ENCODE measurements at regions not wholly inside any gene's neighbourhood (a gene's known extent, or its start where the extent isn't known, plus 50 kb on each side); places are given as distances from the start of the nearest gene placed in this dataset.

DNA sequence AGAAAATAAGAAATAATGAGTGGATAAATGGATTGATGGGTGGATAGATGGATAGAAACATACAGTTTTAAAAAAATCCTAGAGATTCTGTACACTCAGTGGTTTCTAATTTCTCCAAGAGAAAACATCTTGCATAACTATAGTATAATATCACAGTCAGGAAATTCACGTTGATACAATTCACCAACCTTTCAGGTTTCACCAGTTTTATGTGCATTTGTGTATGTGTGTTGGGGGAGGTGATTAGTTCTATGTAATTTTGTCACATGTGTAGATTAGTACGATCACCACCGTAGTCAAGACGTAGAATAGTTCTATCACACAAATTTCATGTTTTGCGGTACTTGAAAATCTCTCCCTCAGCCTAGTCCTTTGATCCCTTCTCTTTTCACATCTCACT lies 288.2 kb upstream of the LRATD1 start:
- Histone ChIP-seq H4K20me1 (ENCODE audit: control insufficient read depth, insufficient read depth, low read length, poor library complexity, severe bottlenecking) (no peaks in the 10 kb centered on the region), H3K27me3 (replicated peaks in 1 of 4; ENCODE audit: control extremely low read depth in 1 of 4, control insufficient read depth in 3 of 4, insufficient read depth in 4 of 4, low read length in 3 of 4) (no peaks in the 10 kb centered on the region), H3K79me2 (ENCODE audit: control insufficient read depth, insufficient read depth, low read length) (no peaks in the 10 kb centered on the region), H2AFZ (ENCODE audit: insufficient read depth, low read depth, low read length, poor library complexity, severe bottlenecking) (no peak overlapping the region), H3K4me2 (replicated peaks; ENCODE audit: low read depth, low read length, poor library complexity, severe bottlenecking) (no peak overlapping the region), H3K9me3 (ENCODE audit: control extremely low read depth in 1 of 3, control insufficient read depth in 2 of 3, insufficient read depth in 1 of 3, low read length in 2 of 3) (peaks cover 0 to 15% (median 0%) of the 10 kb centered on the region in 3 donors), H3K36me3 (replicated peaks in 1 of 2; ENCODE audit: control extremely low read depth in 1 of 2, control insufficient read depth in 1 of 2, extremely low read depth in 1 of 2, insufficient read depth in 2 of 2, low read length in 1 of 2) (no peaks in the 10 kb centered on the region), H3K4me1 (ENCODE audit: control insufficient read depth in 2 of 2, insufficient read depth in 2 of 2, low read length in 2 of 2) (no peaks in the 10 kb centered on the region), H3K9ac (ENCODE audit: low read length) (no peak overlapping the region), H3K4me3 (ENCODE audit: control extremely low read depth in 1 of 5, extremely low read depth in 1 of 5, insufficient read depth in 1 of 5, low read depth in 2 of 5, low read length in 4 of 5) (no peak overlapping the region), H3K27ac (ENCODE audit: low read length in 2 of 2) (no peak overlapping the region)
- CTCF ChIA-PET: no interaction called here
- no peaks in the 10 kb centered on the region for H3K4me1 Mint-ChIP-seq
- no peaks in the 10 kb centered on the region for H3K27me3 Mint-ChIP-seq
- no peak for TF ChIP-seq EZH2 (IDR thresholded peaks at IDR 0.05; ENCODE audit: borderline replicate concordance, insufficient read depth, low read depth, low read length, poor library complexity, severe bottlenecking)
- TF ChIP-seq, protein P1, sequence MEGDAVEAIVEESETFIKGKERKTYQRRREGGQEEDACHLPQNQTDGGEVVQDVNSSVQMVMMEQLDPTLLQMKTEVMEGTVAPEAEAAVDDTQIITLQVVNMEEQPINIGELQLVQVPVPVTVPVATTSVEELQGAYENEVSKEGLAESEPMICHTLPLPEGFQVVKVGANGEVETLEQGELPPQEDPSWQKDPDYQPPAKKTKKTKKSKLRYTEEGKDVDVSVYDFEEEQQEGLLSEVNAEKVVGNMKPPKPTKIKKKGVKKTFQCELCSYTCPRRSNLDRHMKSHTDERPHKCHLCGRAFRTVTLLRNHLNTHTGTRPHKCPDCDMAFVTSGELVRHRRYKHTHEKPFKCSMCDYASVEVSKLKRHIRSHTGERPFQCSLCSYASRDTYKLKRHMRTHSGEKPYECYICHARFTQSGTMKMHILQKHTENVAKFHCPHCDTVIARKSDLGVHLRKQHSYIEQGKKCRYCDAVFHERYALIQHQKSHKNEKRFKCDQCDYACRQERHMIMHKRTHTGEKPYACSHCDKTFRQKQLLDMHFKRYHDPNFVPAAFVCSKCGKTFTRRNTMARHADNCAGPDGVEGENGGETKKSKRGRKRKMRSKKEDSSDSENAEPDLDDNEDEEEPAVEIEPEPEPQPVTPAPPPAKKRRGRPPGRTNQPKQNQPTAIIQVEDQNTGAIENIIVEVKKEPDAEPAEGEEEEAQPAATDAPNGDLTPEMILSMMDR (IDR thresholded peaks at IDR 0.05): no peak
- POLR2A ChIA-PET: no interaction called here
- peaks cover 4% of the 10 kb centered on the region for H3K9me3 Mint-ChIP-seq (ENCODE audit: insufficient read depth)
- H3K4me3 Mint-ChIP-seq: no peak overlapping the region
- intact Hi-C loops (cut with micrococcal nuclease): no loop called here
- WGBS (ENCODE audit: insufficient coverage): 100% methylated on average over 3 of the region's 5 CpGs
- no peak overlapping the region for H3K27ac Mint-ChIP-seq
- ATAC-seq (ENCODE audit: low read depth): no peak
- DNase-seq: no peak

DNA sequence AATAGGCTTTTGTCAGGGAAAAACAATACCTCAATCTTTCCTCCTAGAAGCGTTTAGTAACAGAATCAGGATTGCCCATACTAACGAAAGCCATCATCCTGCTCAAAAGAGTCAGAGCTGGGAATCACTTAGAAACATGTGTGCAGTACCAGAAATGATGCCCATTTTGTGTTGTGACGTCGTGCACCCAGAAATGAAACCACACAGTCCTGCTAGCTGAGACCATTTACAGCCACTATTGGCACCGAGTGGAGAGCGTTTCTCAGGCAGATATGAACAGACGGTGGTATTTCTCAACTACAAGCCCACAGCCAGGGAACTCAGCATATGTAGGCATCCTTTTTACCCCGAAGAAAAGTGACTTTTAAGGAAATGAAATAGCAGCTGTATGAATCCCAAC lies 284.3 kb upstream of the LRATD1 start:
- intact Hi-C loops (cut with micrococcal nuclease): no loop called here
- peaks cover 0 to 2% (median 0%) of the 10 kb centered on the region in 3 donors for H3K9me3 ChIP-seq (ENCODE audit: control extremely low read depth in 1 of 3, control insufficient read depth in 2 of 3, insufficient read depth in 1 of 3, low read length in 2 of 3)
- H3K27me3 Mint-ChIP-seq: no peaks in the 10 kb centered on the region
- H3K4me3 ChIP-seq (ENCODE audit: control extremely low read depth in 1 of 5, extremely low read depth in 1 of 5, insufficient read depth in 1 of 5, low read depth in 2 of 5, low read length in 4 of 5): no peak overlapping the region
- no peak overlapping the region for H3K4me3 Mint-ChIP-seq
- H4K20me1 ChIP-seq (ENCODE audit: control insufficient read depth, insufficient read depth, low read length, poor library complexity, severe bottlenecking): no peaks in the 10 kb centered on the region
- WGBS (ENCODE audit: insufficient coverage): 75% methylated on average over 4 of the region's 8 CpGs
- no peak overlapping the region for H3K27ac Mint-ChIP-seq
- H3K9me3 Mint-ChIP-seq (ENCODE audit: insufficient read depth): peaks cover 4% of the 10 kb centered on the region
- no peak overlapping the region for H2AFZ ChIP-seq (ENCODE audit: insufficient read depth, low read depth, low read length, poor library complexity, severe bottlenecking)
- H3K4me1 Mint-ChIP-seq: no peaks in the 10 kb centered on the region
- ChIA-PET POLR2A (no interaction called here), CTCF (no interaction called here)
- H3K4me2 ChIP-seq (replicated peaks; ENCODE audit: low read depth, low read length, poor library complexity, severe bottlenecking): no peak overlapping the region
- TF ChIP-seq, protein P1 (IDR thresholded peaks at IDR 0.05): no peak
- TF ChIP-seq EZH2 (IDR thresholded peaks at IDR 0.05; ENCODE audit: borderline replicate concordance, insufficient read depth, low read depth, low read length, poor library complexity, severe bottlenecking): no peak
- no peaks in the 10 kb centered on the region for H3K4me1 ChIP-seq (ENCODE audit: control insufficient read depth in 2 of 2, insufficient read depth in 2 of 2, low read length in 2 of 2)
- no peak overlapping the region for H3K27ac ChIP-seq (ENCODE audit: low read length in 2 of 2)
- no peaks in the 10 kb centered on the region for H3K36me3 ChIP-seq (replicated peaks in 1 of 2; ENCODE audit: control extremely low read depth in 1 of 2, control insufficient read depth in 1 of 2, extremely low read depth in 1 of 2, insufficient read depth in 2 of 2, low read length in 1 of 2)
- H3K9ac ChIP-seq (ENCODE audit: low read length): no peak overlapping the region
- no peaks in the 10 kb centered on the region for H3K79me2 ChIP-seq (ENCODE audit: control insufficient read depth, insufficient read depth, low read length)
- H3K27me3 ChIP-seq (replicated peaks in 1 of 4; ENCODE audit: control extremely low read depth in 1 of 4, control insufficient read depth in 3 of 4, insufficient read depth in 4 of 4, low read length in 3 of 4): no peaks in the 10 kb centered on the region
- ATAC-seq (ENCODE audit: low read depth) (no peak), DNase-seq (no peak)

Measured in B cell (primary cell).